GM23338 (cell line): ENCODE measurements at regions not wholly inside any gene's neighbourhood (a gene's known extent, or its start where the extent isn't known, plus 50 kb on each side); places are given as distances from the start of the nearest gene placed in this dataset.
"Not testable (repeated sequence)": the region's sequence is repeated elsewhere in the genome, so short reads cannot be mapped to it uniquely, and the experiment has no call there.

ENCODE experiments used
- ATAC-seq: fragments of 200-7000 bp; cut with Tn5 transposase; 3 replicates; pipeline ENCODE4 v1.9.1; 2020
- DNase-seq: peaks from one replicate; pipeline ENCODE4 v3.0.0-alpha.2; 2015; ENCODE audit warnings: low spot score
- H2AFZ ChIP-seq: fragments of 200-600 bp; sonication (generic); 2 replicates; pipeline ENCODE4 v1.8.0; 2016; ENCODE audit warnings: antibody characterized with exemption, mild to moderate bottlenecking, moderate library complexity
- H3F3A ChIP-seq: fragments of 200-600 bp; sonication (generic); replicated peaks from 2 replicates; pipeline ENCODE4 v1.8.0; 2017; ENCODE audit warnings: antibody characterized with exemption, mixed run types, low read depth
- H3K27ac ChIP-seq: fragments of 200-600 bp; sonication (generic); 2 replicates; pipeline ENCODE4 v1.6.1; 2016; ENCODE audit warnings: low read depth
- H3K27me3 ChIP-seq: fragments of 200-600 bp; sonication (generic); 2 replicates; pipeline ENCODE4 v1.8.0; 2016; ENCODE audit warnings: mild to moderate bottlenecking, mixed run types, moderate library complexity; ENCODE audit not compliant: insufficient read depth
- H3K36me3 ChIP-seq: fragments of 200-600 bp; sonication (generic); 2 replicates; pipeline ENCODE4 v1.8.0; 2016; ENCODE audit warnings: mild to moderate bottlenecking; ENCODE audit not compliant: insufficient read depth
- H3K4me1 ChIP-seq: fragments of 200-600 bp; sonication (generic); 2 replicates; pipeline ENCODE4 v1.8.0; 2016; ENCODE audit warnings: mild to moderate bottlenecking, moderate library complexity; ENCODE audit not compliant: insufficient read depth
- H3K4me2 ChIP-seq: fragments of 200-600 bp; sonication (generic); 2 replicates; pipeline ENCODE4 v1.7.1; 2017; ENCODE audit warnings: mixed run types
- H3K4me3 ChIP-seq: fragments of 200-600 bp; sonication (generic); 2 replicates; pipeline ENCODE4 v1.6.1; 2016; ENCODE audit warnings: mixed run types
- H3K79me2 ChIP-seq: fragments of 200-600 bp; sonication (generic); replicated peaks from 2 replicates; pipeline ENCODE4 v1.8.0; 2017; ENCODE audit warnings: mild to moderate bottlenecking; ENCODE audit not compliant: insufficient read depth
- H3K9me2 ChIP-seq: fragments of 200-600 bp; sonication (generic); 2 replicates; pipeline ENCODE4 v1.8.0; 2017; ENCODE audit not compliant: insufficient read depth
- H4K20me1 ChIP-seq: fragments of 200-600 bp; sonication (generic); replicated peaks from 2 replicates; pipeline ENCODE4 v1.8.0; 2017; ENCODE audit warnings: mild to moderate bottlenecking; ENCODE audit not compliant: insufficient read depth
- H3K27ac Mint-ChIP-seq: 2 replicates; pipeline ENCODE4 v1.8.0; 2020; ENCODE audit warnings: inconsistent platforms, mild to moderate bottlenecking, moderate library complexity, mixed read lengths
- H3K27me3 Mint-ChIP-seq: 3 replicates; pipeline ENCODE4 v1.8.0; 2022; ENCODE audit warnings: low read depth, mild to moderate bottlenecking, moderate library complexity, mixed read lengths, inconsistent platforms; ENCODE audit not compliant: insufficient read depth, poor library complexity
- H3K36me3 Mint-ChIP-seq: 3 replicates; pipeline ENCODE4 v1.8.0; 2021; ENCODE audit warnings: low read depth, mild to moderate bottlenecking, inconsistent platforms, moderate library complexity, mixed read lengths
- H3K4me1 Mint-ChIP-seq: 3 replicates; pipeline ENCODE4 v1.8.0; 2020; ENCODE audit warnings: mild to moderate bottlenecking, inconsistent platforms, mixed read lengths
- H3K4me3 Mint-ChIP-seq: 3 replicates; pipeline ENCODE4 v1.8.0; 2021; ENCODE audit warnings: moderate library complexity, mild to moderate bottlenecking, inconsistent platforms, mixed read lengths
- H3K9me3 Mint-ChIP-seq: 3 replicates; pipeline ENCODE4 v1.8.0; 2020; ENCODE audit warnings: moderate library complexity, mild to moderate bottlenecking, inconsistent platforms, mixed read lengths
- CREB1 ChIP-seq: fragments of 250-450 bp; sonication (Bioruptor Pico); IDR thresholded peaks from 2 replicates; pipeline ENCODE4 v1.5.0; 2020; ENCODE audit warnings: low read depth, mild to moderate bottlenecking, moderate library complexity
- ETS1 ChIP-seq: IDR thresholded peaks from 2 replicates; pipeline ENCODE4 v1.6.1; 2016; ENCODE audit warnings: antibody characterized with exemption
- JUNB ChIP-seq: IDR thresholded peaks from one replicate; pipeline ENCODE4 v1.6.1; 2016; ENCODE audit warnings: antibody characterized with exemption; ENCODE audit not compliant: unreplicated experiment
- POLR2AphosphoS5 ChIP-seq: IDR thresholded peaks from 2 replicates; pipeline ENCODE4 v1.6.1; 2016; ENCODE audit warnings: antibody characterized with exemption, low read depth
- ZNF114 ChIP-seq: fragments of 250-450 bp; sonication (Bioruptor Pico); IDR thresholded peaks from 2 replicates; pipeline ENCODE4 v1.5.0; 2020; ENCODE audit warnings: mild to moderate bottlenecking, moderate library complexity
- ZNF462 ChIP-seq: fragments of 250-450 bp; sonication (Bioruptor Pico); IDR thresholded peaks from 2 replicates; pipeline ENCODE4 v1.5.0; 2020; ENCODE audit warnings: mild to moderate bottlenecking, moderate library complexity
- TF ChIP-seq, protein P1 (sequence below): IDR thresholded peaks from one replicate; pipeline ENCODE4 v1.6.1; 2018; ENCODE audit warnings: antibody characterized with exemption; ENCODE audit not compliant: unreplicated experiment

GRCh38 chr16:66242672-66243071 is 123.8 kb upstream of the CDH5 start (continued):
- no peak for TF ChIP-seq ZNF114 (CRISPR knock-in tag)
- no peak for TF ChIP-seq ETS1

GRCh38 chr16:66242206-66242605 is 124.3 kb upstream of the CDH5 start:
- H3K27ac ChIP-seq, ATAC-seq, H2AFZ ChIP-seq, H3K4me3 ChIP-seq, H3K9me3 Mint-ChIP-seq, H3K4me1 Mint-ChIP-seq, H3K27ac Mint-ChIP-seq, H3F3A ChIP-seq, H3K4me3 Mint-ChIP-seq, H3K4me1 ChIP-seq, H3K79me2 ChIP-seq, H4K20me1 ChIP-seq, H3K27me3 Mint-ChIP-seq, H3K9me2 ChIP-seq, H3K36me3 Mint-ChIP-seq, H3K36me3 ChIP-seq, H3K4me2 ChIP-seq, DNase-seq, H3K27me3 ChIP-seq: not testable (repeated sequence)

GRCh38 chr16:66240631-66241395 is 125.7 kb upstream of the CDH5 start:
- Mint-ChIP-seq H3K9me3 (no peaks in the 10 kb centered on the region; the same call in 2 of the 3 replicates), H3K27me3 (peaks cover 2% of the 10 kb centered on the region)
- TF ChIP-seq ZNF114 (CRISPR knock-in tag) (no peak), POLR2AphosphoS5 (no peak), CREB1 (CRISPR knock-in tag) (no peak), ZNF462 (no peak), ETS1 (no peak), JUNB (no peak)
- TF ChIP-seq, protein P1, sequence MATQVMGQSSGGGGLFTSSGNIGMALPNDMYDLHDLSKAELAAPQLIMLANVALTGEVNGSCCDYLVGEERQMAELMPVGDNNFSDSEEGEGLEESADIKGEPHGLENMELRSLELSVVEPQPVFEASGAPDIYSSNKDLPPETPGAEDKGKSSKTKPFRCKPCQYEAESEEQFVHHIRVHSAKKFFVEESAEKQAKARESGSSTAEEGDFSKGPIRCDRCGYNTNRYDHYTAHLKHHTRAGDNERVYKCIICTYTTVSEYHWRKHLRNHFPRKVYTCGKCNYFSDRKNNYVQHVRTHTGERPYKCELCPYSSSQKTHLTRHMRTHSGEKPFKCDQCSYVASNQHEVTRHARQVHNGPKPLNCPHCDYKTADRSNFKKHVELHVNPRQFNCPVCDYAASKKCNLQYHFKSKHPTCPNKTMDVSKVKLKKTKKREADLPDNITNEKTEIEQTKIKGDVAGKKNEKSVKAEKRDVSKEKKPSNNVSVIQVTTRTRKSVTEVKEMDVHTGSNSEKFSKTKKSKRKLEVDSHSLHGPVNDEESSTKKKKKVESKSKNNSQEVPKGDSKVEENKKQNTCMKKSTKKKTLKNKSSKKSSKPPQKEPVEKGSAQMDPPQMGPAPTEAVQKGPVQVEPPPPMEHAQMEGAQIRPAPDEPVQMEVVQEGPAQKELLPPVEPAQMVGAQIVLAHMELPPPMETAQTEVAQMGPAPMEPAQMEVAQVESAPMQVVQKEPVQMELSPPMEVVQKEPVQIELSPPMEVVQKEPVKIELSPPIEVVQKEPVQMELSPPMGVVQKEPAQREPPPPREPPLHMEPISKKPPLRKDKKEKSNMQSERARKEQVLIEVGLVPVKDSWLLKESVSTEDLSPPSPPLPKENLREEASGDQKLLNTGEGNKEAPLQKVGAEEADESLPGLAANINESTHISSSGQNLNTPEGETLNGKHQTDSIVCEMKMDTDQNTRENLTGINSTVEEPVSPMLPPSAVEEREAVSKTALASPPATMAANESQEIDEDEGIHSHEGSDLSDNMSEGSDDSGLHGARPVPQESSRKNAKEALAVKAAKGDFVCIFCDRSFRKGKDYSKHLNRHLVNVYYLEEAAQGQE = no peak

More at GRCh38 chr16:66240631-66241395, 125.7 kb upstream of the CDH5 start:
- Histone ChIP-seq H2AFZ (no peak overlapping the region), H3K79me2 (no peaks in the 10 kb centered on the region), H3K9me2 (no peaks in the 10 kb centered on the region; the same call in none of the 2 replicates), H3K4me2 (no peak overlapping the region), H4K20me1 (no peaks in the 10 kb centered on the region), H3K27ac (no peak overlapping the region), H3K36me3 (no peaks in the 10 kb centered on the region), H3K4me3 (no peak overlapping the region), H3K27me3 (no peaks in the 10 kb centered on the region), H3K4me1 (no peaks in the 10 kb centered on the region), H3F3A (no peaks in the 10 kb centered on the region)
- H3K27ac Mint-ChIP-seq = no peak overlapping the region
- H3K4me1 Mint-ChIP-seq = no peaks in the 10 kb centered on the region
- DNase-seq = no peak
- H3K36me3 Mint-ChIP-seq = no peaks in the 10 kb centered on the region
- no peak overlapping the region for H3K4me3 Mint-ChIP-seq
- ATAC-seq = no peak
